ENCODE measurements at regions not wholly inside any gene's neighbourhood (a gene's known extent, or its start where the extent isn't known, plus 50 kb on each side); places are given as distances from the start of the nearest gene placed in this dataset.

GRCh38 chr4:24190761-24191695 is 301.2 kb upstream of the PPARGC1A start (continued):
- no peak for TF ChIP-seq ATF2 (IDR thresholded peaks at IDR 0.05; ENCODE audit: low read length)
